HG02642 (cell line): ENCODE measurements at regions not wholly inside any gene's neighbourhood (a gene's known extent, or its start where the extent isn't known, plus 50 kb on each side); places are given as distances from the start of the nearest gene placed in this dataset.
"Not testable (repeated sequence)": the region's sequence is repeated elsewhere in the genome, so short reads cannot be mapped to it uniquely, and the experiment has no call there.

Experiments
- ATAC-seq: cut with Tn5 transposase; IDR thresholded peaks from one replicate; pipeline ENCODE4 v1.9.1; 2021; ENCODE audit warnings: mild to moderate bottlenecking; ENCODE audit not compliant: unreplicated experiment, poor library complexity

GRCh38 chr1:815147-815922 lies 108.4 kb upstream of the SAMD11 start:
- not testable (repeated sequence) for ATAC-seq

- ATAC-seq: not testable (repeated sequence)
These were observed 106.6 kb upstream of the SAMD11 start for GRCh38 chr1:817071-817599.

- not testable (repeated sequence) for ATAC-seq
These were observed 105.8 kb upstream of the SAMD11 start for GRCh38 chr1:817658-818617.

- no peak for ATAC-seq
These were observed 105.0 kb upstream of the SAMD11 start for GRCh38 chr1:818618-819291.

GRCh38 chr1:820962-821361 lies 102.8 kb upstream of the SAMD11 start:
- ATAC-seq: no peak

- peak; percentile 40 for ATAC-seq
These were observed 96.9 kb upstream of the SAMD11 start for GRCh38 chr1:826808-827207.

GRCh38 chr1:827211-828063 lies 96.3 kb upstream of the SAMD11 start:
- ATAC-seq: peak; percentile 85

- not testable (repeated sequence) for ATAC-seq
These were observed 94.4 kb upstream of the SAMD11 start for GRCh38 chr1:829324-829723.

GRCh38 chr1:829932-830331 lies 93.8 kb upstream of the SAMD11 start:
- not testable (repeated sequence) for ATAC-seq

- ATAC-seq: not testable (repeated sequence)
These were observed 93.0 kb upstream of the SAMD11 start for GRCh38 chr1:830750-831149.

GRCh38 chr1:831522-831921 lies 92.2 kb upstream of the SAMD11 start:
- no peak for ATAC-seq

- no peak for ATAC-seq
These were observed 91.6 kb upstream of the SAMD11 start for GRCh38 chr1:832136-832535.

GRCh38 chr1:833226-833625 lies 90.5 kb upstream of the SAMD11 start:
- ATAC-seq: not testable (repeated sequence)

- ATAC-seq: not testable (repeated sequence)
These were observed 88.2 kb upstream of the SAMD11 start for GRCh38 chr1:835509-835908.

GRCh38 chr1:837601-838000 lies 86.1 kb upstream of the SAMD11 start:
- ATAC-seq: not testable (repeated sequence)

GRCh38 chr1:838291-838690 lies 85.4 kb upstream of the SAMD11 start:
- ATAC-seq: not testable (repeated sequence)

GRCh38 chr1:840592-840991 lies 83.1 kb upstream of the SAMD11 start:
- not testable (repeated sequence) for ATAC-seq

- not testable (repeated sequence) for ATAC-seq
These were observed 81.9 kb upstream of the SAMD11 start for GRCh38 chr1:841671-842425.

GRCh38 chr1:842799-843198 lies 80.9 kb upstream of the SAMD11 start:
- ATAC-seq: not testable (repeated sequence)
